ENCODE measurements at regions not wholly inside any gene's neighbourhood (a gene's known extent, or its start where the extent isn't known, plus 50 kb on each side); places are given as distances from the start of the nearest gene placed in this dataset.

- TF ChIP-seq CTCF (IDR thresholded peaks at IDR 0.05) = no peak
- TF ChIP-seq POLR2A (IDR thresholded peaks at IDR 0.05) = no peak
- no peak for TF ChIP-seq POLR2AphosphoS5 (IDR thresholded peaks at IDR 0.05)
- no peak for TF ChIP-seq EP300 (IDR thresholded peaks at IDR 0.05; ENCODE audit: low read depth)
Observed at GRCh38 chr1:215400741-215401140, 166.4 kb upstream of the KCTD3 start.

Measured in transverse colon (tissue), 4 donors.